ENCODE measurements at regions not wholly inside any gene's neighbourhood (a gene's known extent, or its start where the extent isn't known, plus 50 kb on each side); places are given as distances from the start of the nearest gene placed in this dataset.
A peak's percentile ranks its signal among the peaks of the same experiment; 100 is the strongest.
"Not testable (repeated sequence)": the region's sequence is repeated elsewhere in the genome, so short reads cannot be mapped to it uniquely, and the experiment has no call there.

GRCh38 chr4:118556576-118556975 is 128.6 kb upstream of the METTL14 start:
- not testable (repeated sequence) for H3K36me3 Mint-ChIP-seq; H3K4me3 Mint-ChIP-seq; H3K4me1 Mint-ChIP-seq; DNase-seq (ENCODE audit: low spot score in 2 of 2); H3K9me3 Mint-ChIP-seq; H3K27ac Mint-ChIP-seq; ATAC-seq

- ATAC-seq, result no peak
- DNase-seq (ENCODE audit: low spot score in 2 of 2), result no peak
- Mint-ChIP-seq H3K27ac (no peak overlapping the region), H3K4me1 (no peaks in the 10 kb centered on the region), H3K9me3 (no peaks in the 10 kb centered on the region), H3K36me3 (no peaks in the 10 kb centered on the region), H3K4me3 (no peak overlapping the region)
These were observed 127.8 kb upstream of the METTL14 start for GRCh38 chr4:118557298-118557851.

- H3K36me3 Mint-ChIP-seq; ATAC-seq; H3K9me3 Mint-ChIP-seq; H3K4me3 Mint-ChIP-seq; H3K4me1 Mint-ChIP-seq; H3K27ac Mint-ChIP-seq; DNase-seq (ENCODE audit: low spot score in 2 of 2): not testable (repeated sequence)
These were observed 127.0 kb upstream of the METTL14 start for GRCh38 chr4:118558188-118558587.

DNA sequence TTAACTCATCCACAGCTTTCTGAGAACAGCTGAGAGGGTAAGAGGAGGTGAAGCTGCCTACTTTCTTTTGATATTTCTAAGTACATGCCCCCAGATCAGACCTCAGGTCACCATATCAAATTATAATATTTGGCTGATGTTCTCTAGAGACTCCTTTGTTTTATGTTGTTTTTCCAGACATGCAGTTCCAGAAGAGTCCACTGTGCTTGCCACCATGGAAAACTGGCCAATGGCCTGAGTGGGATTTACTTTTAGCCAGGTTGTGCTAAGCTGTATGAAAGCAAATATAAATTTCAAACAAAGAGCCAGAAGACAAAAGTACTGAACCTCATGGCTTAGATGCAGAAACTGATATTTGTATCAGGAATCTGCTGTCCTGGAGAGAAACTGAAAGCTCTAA is 123.6 kb upstream of the METTL14 start:
- H3K4me3 Mint-ChIP-seq; H3K9me3 Mint-ChIP-seq; DNase-seq (ENCODE audit: low spot score in 2 of 2); ATAC-seq; H3K4me1 Mint-ChIP-seq; H3K36me3 Mint-ChIP-seq; H3K27ac Mint-ChIP-seq: not testable (repeated sequence)

DNA sequence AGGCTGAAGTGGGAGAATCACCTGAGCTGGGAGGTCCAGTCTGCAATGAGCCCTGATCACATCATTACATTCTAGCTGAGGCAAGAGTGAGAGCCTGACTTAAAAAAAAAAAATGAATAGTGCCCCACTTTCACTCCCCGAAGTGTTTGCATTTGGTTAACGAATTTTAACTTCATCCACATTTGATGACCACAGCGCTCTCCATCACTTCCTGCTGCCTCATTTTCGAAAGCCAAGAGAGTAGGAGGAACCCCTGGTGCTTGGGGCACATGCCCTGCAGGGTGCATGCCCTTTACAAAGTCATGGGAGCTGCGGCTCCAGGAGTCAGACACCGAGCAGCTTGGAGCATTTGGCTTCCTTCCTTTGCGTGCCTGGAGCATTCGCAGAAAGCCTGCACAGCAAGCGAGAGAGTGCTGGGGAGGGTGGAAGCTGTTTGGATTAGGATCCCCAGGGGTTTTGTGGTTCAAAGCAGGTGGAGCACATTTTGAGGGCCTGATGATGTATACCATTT is 119.1 kb upstream of the METTL14 start:
- H3K4me1 Mint-ChIP-seq; H3K4me3 Mint-ChIP-seq; H3K27ac Mint-ChIP-seq; H3K9me3 Mint-ChIP-seq; DNase-seq (ENCODE audit: low spot score in 2 of 2); H3K36me3 Mint-ChIP-seq: not testable (repeated sequence)
- ATAC-seq, result peak; percentile 81

GRCh38 chr4:118572991-118573390 is 112.2 kb upstream of the METTL14 start:
- H3K4me1 Mint-ChIP-seq; H3K4me3 Mint-ChIP-seq; ATAC-seq; H3K36me3 Mint-ChIP-seq; DNase-seq (ENCODE audit: low spot score in 2 of 2); H3K9me3 Mint-ChIP-seq; H3K27ac Mint-ChIP-seq: not testable (repeated sequence)

- not testable (repeated sequence) for H3K36me3 Mint-ChIP-seq, H3K4me3 Mint-ChIP-seq, H3K9me3 Mint-ChIP-seq, H3K27ac Mint-ChIP-seq, ATAC-seq, H3K4me1 Mint-ChIP-seq
- peak in 1 of 2 donors; percentile 6 for DNase-seq (ENCODE audit: low spot score in 2 of 2)
These were observed 110.8 kb upstream of the METTL14 start for GRCh38 chr4:118574251-118574913.

DNA sequence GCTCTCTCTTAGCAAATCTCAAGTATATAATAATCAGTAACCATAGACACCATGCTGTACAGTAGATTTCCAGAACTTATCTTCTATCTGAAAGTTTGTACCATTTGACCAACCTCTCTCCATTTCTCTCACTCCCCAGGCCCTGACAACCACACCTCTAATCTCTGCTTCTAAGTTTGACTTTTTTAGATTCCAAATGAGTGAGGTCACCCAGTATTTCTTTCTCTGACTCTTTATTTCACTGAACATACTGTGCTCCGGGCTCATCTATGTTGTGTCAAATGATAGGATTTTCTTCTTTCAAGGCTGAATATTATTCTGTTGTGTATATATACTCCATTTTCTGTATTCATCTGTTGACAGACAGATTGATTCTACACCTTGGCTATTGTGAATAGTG is 110.1 kb upstream of the METTL14 start:
- not testable (repeated sequence) for ATAC-seq; H3K4me1 Mint-ChIP-seq; DNase-seq (ENCODE audit: low spot score in 2 of 2); H3K27ac Mint-ChIP-seq; H3K36me3 Mint-ChIP-seq; H3K4me3 Mint-ChIP-seq; H3K9me3 Mint-ChIP-seq

DNA sequence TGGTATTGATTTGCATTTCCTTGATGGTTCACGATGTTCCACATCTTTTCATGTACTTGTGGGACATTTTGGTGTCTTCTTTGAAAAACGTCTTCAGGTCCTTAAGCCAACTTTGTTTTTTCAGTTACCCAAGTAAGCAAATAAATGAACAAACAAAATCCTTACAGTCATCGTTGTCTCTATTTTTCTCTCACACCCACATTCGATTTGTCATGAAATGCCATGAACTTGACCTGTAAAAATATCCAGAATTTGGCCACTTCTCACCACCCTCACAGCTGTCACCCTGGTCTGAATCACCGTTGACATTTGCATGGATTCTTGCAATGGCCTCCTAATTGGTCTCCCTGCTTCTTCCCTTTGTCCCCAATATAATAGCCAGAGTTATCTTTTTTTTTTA is 109.5 kb upstream of the METTL14 start:
- H3K4me1 Mint-ChIP-seq; H3K27ac Mint-ChIP-seq; H3K36me3 Mint-ChIP-seq; DNase-seq (ENCODE audit: low spot score in 2 of 2); ATAC-seq; H3K4me3 Mint-ChIP-seq; H3K9me3 Mint-ChIP-seq: not testable (repeated sequence)

- not testable (repeated sequence) for H3K4me1 Mint-ChIP-seq; H3K27ac Mint-ChIP-seq; ATAC-seq; H3K4me3 Mint-ChIP-seq; H3K9me3 Mint-ChIP-seq; DNase-seq (ENCODE audit: low spot score in 2 of 2); H3K36me3 Mint-ChIP-seq
These were observed 108.4 kb upstream of the METTL14 start for GRCh38 chr4:118576709-118577219.

- no peak for DNase-seq (ENCODE audit: low spot score in 2 of 2)
These were observed 100.2 kb upstream of the METTL14 start for GRCh38 chr4:118585015-118585414.

DNA sequence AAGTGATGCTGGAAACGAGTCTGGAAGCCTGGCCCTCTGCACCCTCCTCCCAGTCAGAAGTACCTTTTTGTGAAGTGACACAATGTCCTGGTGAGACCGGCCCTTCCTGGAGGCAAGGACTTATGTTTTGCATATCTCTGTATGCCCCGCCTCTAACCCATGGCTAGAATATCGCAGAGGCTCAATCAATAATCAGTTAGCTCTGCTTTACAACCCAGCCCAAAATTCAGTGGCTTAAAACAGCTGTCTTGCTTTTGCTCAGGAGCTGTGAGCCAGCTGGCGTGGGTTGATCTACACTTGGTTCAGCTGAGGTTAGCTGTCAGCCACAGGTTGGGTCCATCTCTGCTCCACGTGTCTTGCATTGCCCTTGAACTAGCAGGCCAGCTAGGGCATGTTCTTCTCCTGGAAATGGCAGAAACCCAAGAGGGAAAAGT is 98.8 kb upstream of the METTL14 start:
- H3K4me3 Mint-ChIP-seq, result no peak overlapping the region
- ATAC-seq (no peak), DNase-seq (ENCODE audit: low spot score in 2 of 2) (no peak)
- no peak overlapping the region for H3K27ac Mint-ChIP-seq
- peaks cover 4% of the 10 kb centered on the region for H3K36me3 Mint-ChIP-seq
- H3K4me1 Mint-ChIP-seq, result peaks cover 6% of the 10 kb centered on the region
- H3K9me3 Mint-ChIP-seq, result peaks cover 2% of the 10 kb centered on the region

More at GRCh38 chr4:118585015-118585414, 100.2 kb upstream of the METTL14 start:
- H3K9me3 Mint-ChIP-seq, result no peaks in the 10 kb centered on the region
- no peaks in the 10 kb centered on the region for H3K4me1 Mint-ChIP-seq
- ATAC-seq, result no peak
- no peak overlapping the region for H3K27ac Mint-ChIP-seq
- no peak overlapping the region for H3K4me3 Mint-ChIP-seq
- H3K36me3 Mint-ChIP-seq, result no peaks in the 10 kb centered on the region

DNA sequence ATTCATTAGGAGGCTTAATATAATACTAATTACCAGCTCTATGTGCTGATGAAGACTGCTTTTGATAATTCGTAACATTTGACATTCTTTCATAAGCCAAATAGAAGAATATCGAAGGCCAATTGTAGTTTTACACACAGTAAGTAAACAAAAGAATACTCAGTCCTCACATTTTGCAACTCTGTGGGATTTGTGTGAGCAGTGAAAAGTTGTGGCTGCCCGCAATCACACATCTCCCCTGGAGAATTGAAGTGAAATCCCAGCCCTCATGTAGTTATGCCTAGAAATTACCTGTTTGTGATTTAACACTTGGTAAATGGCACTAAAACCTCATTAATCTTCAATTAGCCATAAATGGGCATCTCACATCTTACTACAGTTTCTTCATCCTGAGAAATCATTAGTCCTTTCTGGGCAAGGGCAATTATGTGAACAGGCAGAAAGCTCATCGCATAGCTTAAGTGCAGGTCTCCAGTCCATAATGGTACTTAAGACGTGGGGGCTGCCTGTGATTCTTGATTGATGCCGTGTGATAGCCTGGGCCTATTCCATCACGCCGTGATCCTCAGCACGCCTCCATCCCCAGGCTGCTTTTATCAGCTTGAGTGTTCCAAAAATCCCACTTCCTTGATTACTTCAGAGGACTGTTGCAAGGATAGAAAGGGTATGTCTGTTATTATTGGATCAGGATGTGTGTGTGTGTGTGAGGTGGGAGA is 97.9 kb upstream of the METTL14 start:
- H3K27ac Mint-ChIP-seq, result no peak overlapping the region
- H3K36me3 Mint-ChIP-seq, result peaks cover 9% of the 10 kb centered on the region
- ATAC-seq (no peak), DNase-seq (ENCODE audit: low spot score in 2 of 2) (no peak)
- no peak overlapping the region for H3K4me3 Mint-ChIP-seq
- peaks cover 10% of the 10 kb centered on the region for H3K4me1 Mint-ChIP-seq
- peaks cover 2% of the 10 kb centered on the region for H3K9me3 Mint-ChIP-seq

- Mint-ChIP-seq H3K4me3 (no peak overlapping the region), H3K27ac (no peak overlapping the region), H3K36me3 (peaks cover 9% of the 10 kb centered on the region)
These were observed 97.2 kb upstream of the METTL14 start for GRCh38 chr4:118587946-118588345.

DNA sequence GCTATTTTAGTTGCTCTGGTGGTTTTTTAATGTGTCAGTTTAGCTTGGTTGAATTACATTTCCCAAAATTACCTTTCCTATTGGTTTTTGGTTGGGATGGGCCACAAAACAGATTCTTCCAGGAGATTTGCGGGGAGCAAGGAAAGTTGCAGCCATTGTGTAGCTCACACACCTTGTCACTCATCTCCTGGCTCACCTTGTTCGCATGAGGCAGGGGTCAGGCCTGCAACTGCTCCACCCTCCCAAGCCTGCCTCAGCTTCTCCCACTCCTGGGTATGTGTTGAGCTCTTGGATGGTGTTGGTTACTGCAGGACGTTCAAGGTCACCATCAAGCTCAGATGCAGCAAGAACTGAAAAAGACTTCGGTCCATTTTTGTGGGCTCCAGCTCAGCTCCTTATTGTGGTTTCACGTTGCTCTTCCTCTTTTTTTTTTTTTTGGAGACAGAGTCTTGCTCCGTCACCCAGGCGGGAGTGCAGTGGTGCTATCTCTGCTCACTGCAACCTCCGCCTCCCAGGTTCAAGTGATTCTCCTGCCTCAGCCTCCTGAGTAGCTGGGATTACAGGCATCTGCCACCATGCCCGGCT is 95.6 kb upstream of the METTL14 start:
- ATAC-seq, result no peak
- no peak overlapping the region for H3K27ac Mint-ChIP-seq
- DNase-seq (ENCODE audit: low spot score in 2 of 2), result no peak
- H3K9me3 Mint-ChIP-seq, result peaks cover 2% of the 10 kb centered on the region
- H3K36me3 Mint-ChIP-seq, result peaks cover 12% of the 10 kb centered on the region
- no peak overlapping the region for H3K4me3 Mint-ChIP-seq
- H3K4me1 Mint-ChIP-seq, result peaks cover 10% of the 10 kb centered on the region

More at GRCh38 chr4:118587946-118588345, 97.2 kb upstream of the METTL14 start:
- H3K9me3 Mint-ChIP-seq, result peaks cover 2% of the 10 kb centered on the region
- no peak for DNase-seq (ENCODE audit: low spot score in 2 of 2)
- ATAC-seq, result no peak
- peaks cover 10% of the 10 kb centered on the region for H3K4me1 Mint-ChIP-seq

Data from stimulated activated effector memory CD8-positive, alpha-beta T cell treated with anti-CD3 and anti-CD28 coated beads, Interleukin-12 subunit alpha, Interleukin-12 subunit beta, amount 100 ng/mL, for 72 hours (primary cell).